NCI-H2196 treated with DMSO at 0.1 percent for 48 hours (cell line): ENCODE measurements at regions not wholly inside any gene's neighbourhood (a gene's known extent, or its start where the extent isn't known, plus 50 kb on each side); places are given as distances from the start of the nearest gene placed in this dataset.

Experiments
- DNase-seq: peaks from one replicate; lab custom pipeline; 2025; ENCODE audit not compliant: unreplicated experiment; lab: John Stamatoyannopoulos, UW

DNA sequence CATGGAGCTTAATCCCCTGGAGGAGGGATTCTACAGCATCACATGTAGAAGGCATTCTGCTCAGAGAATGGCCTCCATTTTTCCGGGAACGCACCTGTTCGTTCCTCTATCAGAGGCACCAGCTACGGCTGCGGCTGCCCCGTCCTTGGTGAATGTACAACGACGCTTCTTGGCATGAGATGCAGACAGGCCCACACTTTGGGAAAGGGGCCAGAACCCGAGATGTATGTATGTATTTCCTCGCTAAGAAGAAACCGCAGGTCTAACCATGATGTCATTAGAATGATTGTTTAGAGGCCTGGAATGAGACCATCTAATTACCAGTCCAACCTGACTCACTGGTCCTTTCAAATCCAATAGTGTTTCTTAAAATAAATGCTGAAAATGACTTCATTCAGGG is 1293.4 kb downstream of the TBC1D22A start:
- DNase-seq = no peak

- DNase-seq = no peak
Measured at GRCh38 chr22:48055185-48055584, 1292.7 kb downstream of the TBC1D22A start.

DNA sequence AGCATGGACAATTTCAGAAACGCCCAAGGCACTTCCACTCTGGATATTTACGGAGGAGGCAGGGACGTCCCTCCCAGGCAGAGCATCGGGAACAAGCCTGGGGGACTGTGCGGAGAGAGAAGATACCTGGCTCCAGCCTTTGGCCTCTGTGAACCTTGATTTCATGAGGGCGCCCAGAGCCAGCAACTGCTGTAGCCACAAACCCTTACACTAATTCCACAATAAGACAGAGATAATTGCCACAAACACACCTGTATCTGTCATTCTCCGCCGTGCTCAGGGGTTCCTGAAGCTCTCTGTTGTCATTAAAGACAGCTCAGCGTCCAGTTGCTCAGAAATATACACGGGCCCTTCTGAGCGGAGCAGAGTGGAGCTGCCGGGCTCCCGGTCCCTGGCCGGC is 1292.1 kb downstream of the TBC1D22A start:
- DNase-seq = no peak

GRCh38 chr22:48053973-48054372 is 1291.5 kb downstream of the TBC1D22A start:
- DNase-seq = no peak

GRCh38 chr22:48053486-48053885 is 1291.0 kb downstream of the TBC1D22A start:
- no peak for DNase-seq

GRCh38 chr22:48052621-48052890 is 1290.1 kb downstream of the TBC1D22A start:
- no peak for DNase-seq

GRCh38 chr22:48051796-48052620 is 1289.6 kb downstream of the TBC1D22A start:
- DNase-seq = no peak

- no peak for DNase-seq
Measured at GRCh38 chr22:48050836-48051235, 1288.4 kb downstream of the TBC1D22A start.

- DNase-seq = no peak
Measured at GRCh38 chr22:48049116-48049515, 1286.7 kb downstream of the TBC1D22A start.

DNA sequence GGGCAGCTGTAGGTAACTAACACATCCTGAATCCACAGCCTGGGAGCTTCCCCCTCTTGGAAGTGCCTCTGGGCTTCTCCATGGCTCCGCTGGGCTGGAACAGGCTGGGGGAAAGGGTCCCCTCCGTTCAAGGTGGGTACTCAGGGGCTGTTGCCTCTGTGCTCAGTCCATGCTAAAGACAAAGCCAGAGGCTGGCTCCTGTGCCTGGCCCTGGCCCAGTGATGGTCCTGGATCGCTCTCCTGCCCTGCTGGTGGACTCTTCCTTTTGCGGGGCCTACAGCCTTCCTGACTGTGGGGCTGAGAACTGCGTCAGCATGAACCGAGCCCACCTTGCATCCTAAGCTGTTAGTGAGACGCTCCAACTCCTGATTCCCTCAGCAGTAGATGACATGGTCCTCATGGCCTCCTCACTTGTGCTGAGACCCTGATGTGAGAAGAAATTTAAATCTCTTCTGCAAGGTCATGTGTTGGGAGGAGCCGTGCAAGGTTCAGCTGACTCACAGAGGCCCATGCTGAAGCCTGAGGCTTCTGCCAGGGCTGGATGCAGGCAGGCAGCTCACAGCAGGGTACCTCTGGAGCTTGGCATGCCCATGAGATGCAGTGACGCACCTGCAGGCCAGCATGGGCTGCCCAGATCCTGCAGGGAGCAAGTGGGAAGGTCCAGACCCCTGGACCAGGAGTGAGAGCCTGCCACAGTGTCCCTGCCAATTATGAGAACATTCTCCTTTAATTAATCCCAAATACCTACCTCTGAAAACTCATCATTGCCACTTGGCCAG is 1285.5 kb downstream of the TBC1D22A start:
- DNase-seq = no peak

DNA sequence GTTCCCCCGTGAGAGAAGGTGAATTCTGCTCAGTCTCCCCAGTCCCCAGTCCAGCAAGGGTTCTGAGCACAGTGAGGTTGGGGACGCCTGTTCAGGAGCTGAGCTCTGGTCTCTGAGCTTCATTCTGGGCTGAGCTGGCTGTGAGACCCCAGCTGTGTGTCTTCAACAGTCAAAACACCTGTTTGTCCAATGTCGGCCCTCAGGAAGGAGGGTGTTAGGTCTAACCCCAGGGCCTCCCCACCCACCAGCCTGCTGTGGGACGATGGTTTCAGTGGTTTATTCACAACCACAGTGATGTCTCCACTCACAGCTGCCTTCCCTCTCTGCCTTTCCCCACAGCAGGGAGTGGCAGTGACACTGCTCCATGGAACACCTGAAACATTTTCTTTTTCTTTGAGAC is 1282.9 kb downstream of the TBC1D22A start:
- no peak for DNase-seq

DNA sequence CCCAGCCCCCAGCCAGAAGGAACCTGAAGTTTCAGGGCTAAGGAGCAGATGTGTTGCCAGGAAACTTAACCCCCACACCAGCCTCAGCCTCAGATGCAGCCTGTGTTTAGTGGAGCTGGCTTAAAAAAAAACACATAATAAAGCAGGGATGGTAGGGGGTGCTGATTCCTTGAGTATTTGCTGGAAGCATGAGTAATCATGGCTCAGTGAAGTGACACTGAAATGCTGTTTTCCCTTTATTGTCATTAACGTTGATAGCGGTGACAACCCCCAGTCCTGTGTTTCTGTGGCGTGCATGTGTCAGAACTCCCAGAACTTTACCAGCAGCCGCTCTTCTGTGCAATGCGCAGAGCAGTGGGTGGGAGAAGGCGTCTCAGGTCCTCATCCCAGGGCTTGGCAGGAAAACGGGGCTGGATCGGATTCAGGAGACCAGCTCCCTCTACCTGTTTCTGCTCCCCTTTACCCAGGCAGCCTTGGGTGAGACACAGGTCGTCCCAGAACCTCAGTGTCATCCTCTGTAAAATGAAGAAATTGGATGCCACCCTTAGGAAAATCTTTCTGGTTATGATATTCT is 1282.1 kb downstream of the TBC1D22A start:
- DNase-seq = no peak

GRCh38 chr22:48043581-48043980 is 1281.1 kb downstream of the TBC1D22A start:
- DNase-seq = no peak

GRCh38 chr22:48042621-48043395 is 1280.4 kb downstream of the TBC1D22A start:
- DNase-seq = no peak

- no peak for DNase-seq
Measured at GRCh38 chr22:48039326-48039725, 1276.9 kb downstream of the TBC1D22A start.

DNA sequence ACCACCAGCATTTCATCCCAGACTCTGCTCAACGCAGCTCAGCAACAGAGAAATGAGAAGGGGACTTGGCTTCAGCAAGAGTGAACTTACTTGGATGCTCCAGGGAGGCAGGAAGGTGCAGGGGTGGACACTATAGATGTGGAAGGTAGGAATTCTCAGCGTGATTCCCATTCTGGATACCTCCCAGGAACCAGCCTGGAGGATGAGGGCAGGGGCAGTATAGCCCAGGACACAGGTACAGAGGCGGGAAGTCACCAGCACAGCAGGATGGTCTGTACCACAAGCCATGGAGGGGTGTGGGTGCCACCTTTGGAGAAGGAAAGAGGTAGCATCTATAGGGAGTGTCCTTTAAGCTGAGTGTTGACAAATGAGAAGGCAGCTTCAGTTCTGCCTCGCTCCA is 1275.2 kb downstream of the TBC1D22A start:
- no peak for DNase-seq

GRCh38 chr22:48035897-48036296 is 1273.4 kb downstream of the TBC1D22A start:
- DNase-seq = no peak

GRCh38 chr22:48031589-48031988 is 1269.1 kb downstream of the TBC1D22A start:
- DNase-seq = no peak

- no peak for DNase-seq
Measured at GRCh38 chr22:48025096-48025495, 1262.6 kb downstream of the TBC1D22A start.

DNA sequence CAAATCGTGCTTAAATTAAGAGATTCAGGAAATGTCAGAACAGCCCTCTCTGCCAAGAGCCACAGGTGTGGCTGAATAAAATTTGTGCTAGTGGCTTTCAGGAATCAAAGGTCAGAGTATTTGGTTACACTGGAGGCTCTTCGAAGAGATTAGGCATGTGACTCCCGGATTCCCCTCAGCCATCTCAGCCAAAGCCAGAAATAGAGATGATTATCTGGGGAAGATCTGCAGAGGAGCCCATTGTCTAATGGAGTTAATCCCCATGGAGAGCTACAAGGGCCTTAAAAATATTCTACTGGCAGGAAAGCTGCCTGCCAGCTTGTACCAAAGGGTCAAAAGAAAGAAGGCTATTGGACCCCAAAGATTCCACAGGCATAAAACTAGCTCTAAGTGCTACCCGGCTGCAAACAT is 1259.5 kb downstream of the TBC1D22A start:
- no peak for DNase-seq

- no peak for DNase-seq
Measured at GRCh38 chr22:48018346-48018745, 1255.9 kb downstream of the TBC1D22A start.
